ENCODE measurements at regions not wholly inside any gene's neighbourhood (a gene's known extent, or its start where the extent isn't known, plus 50 kb on each side); places are given as distances from the start of the nearest gene placed in this dataset.

DNA sequence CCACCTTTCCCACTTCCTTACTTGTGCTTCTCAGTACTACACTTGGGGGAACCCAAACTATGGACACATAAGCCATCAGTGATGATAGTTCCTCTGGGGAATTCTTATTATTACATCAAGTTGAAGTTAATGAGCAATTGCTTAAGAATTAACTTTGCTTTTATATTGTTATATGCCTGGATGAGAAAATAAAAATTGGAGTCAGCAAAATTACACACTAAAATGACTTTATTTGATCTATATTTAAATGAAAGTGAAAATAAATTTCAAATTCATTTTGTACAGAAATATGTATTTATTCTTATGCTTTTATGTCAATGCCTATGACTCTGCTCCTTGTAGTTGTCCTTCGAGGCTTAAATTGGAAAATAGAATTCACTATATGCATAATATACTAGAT lies 149.4 kb upstream of the KCND2 start:
- no peak for TF ChIP-seq EP300 (IDR thresholded peaks at IDR 0.05)
- TF ChIP-seq, protein P1, sequence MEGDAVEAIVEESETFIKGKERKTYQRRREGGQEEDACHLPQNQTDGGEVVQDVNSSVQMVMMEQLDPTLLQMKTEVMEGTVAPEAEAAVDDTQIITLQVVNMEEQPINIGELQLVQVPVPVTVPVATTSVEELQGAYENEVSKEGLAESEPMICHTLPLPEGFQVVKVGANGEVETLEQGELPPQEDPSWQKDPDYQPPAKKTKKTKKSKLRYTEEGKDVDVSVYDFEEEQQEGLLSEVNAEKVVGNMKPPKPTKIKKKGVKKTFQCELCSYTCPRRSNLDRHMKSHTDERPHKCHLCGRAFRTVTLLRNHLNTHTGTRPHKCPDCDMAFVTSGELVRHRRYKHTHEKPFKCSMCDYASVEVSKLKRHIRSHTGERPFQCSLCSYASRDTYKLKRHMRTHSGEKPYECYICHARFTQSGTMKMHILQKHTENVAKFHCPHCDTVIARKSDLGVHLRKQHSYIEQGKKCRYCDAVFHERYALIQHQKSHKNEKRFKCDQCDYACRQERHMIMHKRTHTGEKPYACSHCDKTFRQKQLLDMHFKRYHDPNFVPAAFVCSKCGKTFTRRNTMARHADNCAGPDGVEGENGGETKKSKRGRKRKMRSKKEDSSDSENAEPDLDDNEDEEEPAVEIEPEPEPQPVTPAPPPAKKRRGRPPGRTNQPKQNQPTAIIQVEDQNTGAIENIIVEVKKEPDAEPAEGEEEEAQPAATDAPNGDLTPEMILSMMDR (IDR thresholded peaks at IDR 0.05), result no peak
- no peak for TF ChIP-seq POLR2A (IDR thresholded peaks at IDR 0.05; ENCODE audit: low read length)
- TF ChIP-seq GATA3 (IDR thresholded peaks at IDR 0.05; ENCODE audit: borderline replicate concordance), result no peak
- TF ChIP-seq RAD21 (conservative IDR thresholded peaks at IDR 0.05 in 1 of 2, IDR thresholded peaks at IDR 0.05 in 1 of 2), result no peak
- TF ChIP-seq ESRRA (IDR thresholded peaks at IDR 0.05; ENCODE audit: borderline replicate concordance, low read length), result no peak
- no peak for TF ChIP-seq RNF2 (IDR thresholded peaks at IDR 0.05; ENCODE audit: borderline replicate concordance, low read depth)
- TF ChIP-seq, protein P2, sequence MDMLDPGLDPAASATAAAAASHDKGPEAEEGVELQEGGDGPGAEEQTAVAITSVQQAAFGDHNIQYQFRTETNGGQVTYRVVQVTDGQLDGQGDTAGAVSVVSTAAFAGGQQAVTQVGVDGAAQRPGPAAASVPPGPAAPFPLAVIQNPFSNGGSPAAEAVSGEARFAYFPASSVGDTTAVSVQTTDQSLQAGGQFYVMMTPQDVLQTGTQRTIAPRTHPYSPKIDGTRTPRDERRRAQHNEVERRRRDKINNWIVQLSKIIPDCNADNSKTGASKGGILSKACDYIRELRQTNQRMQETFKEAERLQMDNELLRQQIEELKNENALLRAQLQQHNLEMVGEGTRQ (IDR thresholded peaks at IDR 0.05), result no peak
- no peak for TF ChIP-seq MAFK (IDR thresholded peaks at IDR 0.05; ENCODE audit: partially characterized antibody)
- TF ChIP-seq BHLHE40 (IDR thresholded peaks at IDR 0.05; ENCODE audit: low read depth, low read length), result no peak
